ENCODE measurements at regions not wholly inside any gene's neighbourhood (a gene's known extent, or its start where the extent isn't known, plus 50 kb on each side); places are given as distances from the start of the nearest gene placed in this dataset.

GRCh38 chr10:61050120-61050745 is 106.2 kb upstream of the RHOBTB1 start:
- TF ChIP-seq, protein P1, sequence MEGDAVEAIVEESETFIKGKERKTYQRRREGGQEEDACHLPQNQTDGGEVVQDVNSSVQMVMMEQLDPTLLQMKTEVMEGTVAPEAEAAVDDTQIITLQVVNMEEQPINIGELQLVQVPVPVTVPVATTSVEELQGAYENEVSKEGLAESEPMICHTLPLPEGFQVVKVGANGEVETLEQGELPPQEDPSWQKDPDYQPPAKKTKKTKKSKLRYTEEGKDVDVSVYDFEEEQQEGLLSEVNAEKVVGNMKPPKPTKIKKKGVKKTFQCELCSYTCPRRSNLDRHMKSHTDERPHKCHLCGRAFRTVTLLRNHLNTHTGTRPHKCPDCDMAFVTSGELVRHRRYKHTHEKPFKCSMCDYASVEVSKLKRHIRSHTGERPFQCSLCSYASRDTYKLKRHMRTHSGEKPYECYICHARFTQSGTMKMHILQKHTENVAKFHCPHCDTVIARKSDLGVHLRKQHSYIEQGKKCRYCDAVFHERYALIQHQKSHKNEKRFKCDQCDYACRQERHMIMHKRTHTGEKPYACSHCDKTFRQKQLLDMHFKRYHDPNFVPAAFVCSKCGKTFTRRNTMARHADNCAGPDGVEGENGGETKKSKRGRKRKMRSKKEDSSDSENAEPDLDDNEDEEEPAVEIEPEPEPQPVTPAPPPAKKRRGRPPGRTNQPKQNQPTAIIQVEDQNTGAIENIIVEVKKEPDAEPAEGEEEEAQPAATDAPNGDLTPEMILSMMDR (IDR thresholded peaks at IDR 0.05) = no peak
- TF ChIP-seq EZH2 (IDR thresholded peaks at IDR 0.05; ENCODE audit: borderline replicate concordance, insufficient read depth, low read depth, low read length, poor library complexity, severe bottlenecking) = no peak

All from B cell (primary cell).